Esophagus squamous epithelium (tissue), 5 donors: ENCODE measurements at regions not wholly inside any gene's neighbourhood (a gene's known extent, or its start where the extent isn't known, plus 50 kb on each side); places are given as distances from the start of the nearest gene placed in this dataset.

Source experiments
- DNase-seq: peaks from one replicate; lab custom pipeline; 2025; lab: John Stamatoyannopoulos, UW
- H3K27ac ChIP-seq, 4 donors: fragments of 200-600 bp; sonication (generic); one replicate each; pipeline ENCODE4 v1.5.1; 2016 to 2019; ENCODE audit warnings: mild to moderate bottlenecking in 1 of 4
- H3K27me3 ChIP-seq, 4 donors: fragments of 200-600 bp; sonication (generic); 1 replicate in 3 of 4; 2 replicates in 1 of 4; pipeline versions ENCODE4 v1.5.1 to v1.6.0; 2017 to 2021; ENCODE audit warnings: antibody characterized with exemption in 1 of 4
- H3K36me3 ChIP-seq, 3 donors: fragments of 200-600 bp; sonication (generic); one replicate each; pipeline ENCODE4 v1.5.1; 2016 to 2019
- H3K4me1 ChIP-seq, 3 donors: fragments of 200-600 bp; sonication (generic); one replicate each; pipeline ENCODE4 v1.5.1; 2017 to 2019
- H3K4me3 ChIP-seq, 4 donors: fragments of 200-600 bp; sonication (generic); 1 replicate in 3 of 4; 2 replicates in 1 of 4; pipeline ENCODE4 v1.5.1; 2016 to 2019; ENCODE audit warnings: mild to moderate bottlenecking in 2 of 4, moderate library complexity in 1 of 4
- H3K9me3 ChIP-seq, 3 donors: fragments of 200-600 bp; sonication (generic); one replicate each; pipeline ENCODE4 v1.5.1; 2016 to 2019
- POLR2A ChIP-seq, 4 donors: fragments of 450-650 bp; IDR thresholded peaks; one replicate each; pipeline ENCODE4 v1.6.1; 2017; ENCODE audit warnings: antibody characterized with exemption in 4 of 4, mild to moderate bottlenecking in 4 of 4, moderate library complexity in 3 of 4
- WGBS, 2 donors: methylation state at CpG; one replicate each; pipeline ENCODE4 v1.1.5; 2018; 5-methylcytosine and 5-hydroxymethylcytosine counted together
- intact Hi-C: fragments of 100-400 bp; cut with DNase I; formaldehyde crosslinking; loops from one replicate; pipeline ENCODE4 v1.15.0; 2022
- TF ChIP-seq, protein P1 (sequence below), 6 experiments: fragments of 450-650 bp in 4 of 6; fragments of 200-600 bp in 2 of 6; sonication (generic) in 2 of 6; IDR thresholded peaks; one replicate each; pipeline ENCODE4 v1.5.1; 2016 to 2019; ENCODE audit warnings: antibody characterized with exemption in 6 of 6, mild to moderate bottlenecking in 4 of 6, moderate library complexity in 4 of 6
- donor health status: DM: yes; HTN: yes; CAD: no.

GRCh38 chr5:57655228-57655627 is 172.6 kb upstream of the ACTBL2 start:
- no peak overlapping the region for H3K4me3 ChIP-seq
- H3K9me3 ChIP-seq: no peaks in the 10 kb centered on the region
- no peak for TF ChIP-seq POLR2A (IDR thresholded peaks at IDR 0.05)
- TF ChIP-seq, protein P1, sequence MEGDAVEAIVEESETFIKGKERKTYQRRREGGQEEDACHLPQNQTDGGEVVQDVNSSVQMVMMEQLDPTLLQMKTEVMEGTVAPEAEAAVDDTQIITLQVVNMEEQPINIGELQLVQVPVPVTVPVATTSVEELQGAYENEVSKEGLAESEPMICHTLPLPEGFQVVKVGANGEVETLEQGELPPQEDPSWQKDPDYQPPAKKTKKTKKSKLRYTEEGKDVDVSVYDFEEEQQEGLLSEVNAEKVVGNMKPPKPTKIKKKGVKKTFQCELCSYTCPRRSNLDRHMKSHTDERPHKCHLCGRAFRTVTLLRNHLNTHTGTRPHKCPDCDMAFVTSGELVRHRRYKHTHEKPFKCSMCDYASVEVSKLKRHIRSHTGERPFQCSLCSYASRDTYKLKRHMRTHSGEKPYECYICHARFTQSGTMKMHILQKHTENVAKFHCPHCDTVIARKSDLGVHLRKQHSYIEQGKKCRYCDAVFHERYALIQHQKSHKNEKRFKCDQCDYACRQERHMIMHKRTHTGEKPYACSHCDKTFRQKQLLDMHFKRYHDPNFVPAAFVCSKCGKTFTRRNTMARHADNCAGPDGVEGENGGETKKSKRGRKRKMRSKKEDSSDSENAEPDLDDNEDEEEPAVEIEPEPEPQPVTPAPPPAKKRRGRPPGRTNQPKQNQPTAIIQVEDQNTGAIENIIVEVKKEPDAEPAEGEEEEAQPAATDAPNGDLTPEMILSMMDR (IDR thresholded peaks at IDR 0.05): no peak
- WGBS, 2 donors: 85 to 95% methylated on average over 4 of the region's 4 CpGs
- H3K27ac ChIP-seq: no peak overlapping the region
- intact Hi-C loops: no loop called here
- H3K27me3 ChIP-seq: no peaks in the 10 kb centered on the region
- H3K4me1 ChIP-seq: no peaks in the 10 kb centered on the region
- no peaks in the 10 kb centered on the region for H3K36me3 ChIP-seq
- no peak for DNase-seq

DNA sequence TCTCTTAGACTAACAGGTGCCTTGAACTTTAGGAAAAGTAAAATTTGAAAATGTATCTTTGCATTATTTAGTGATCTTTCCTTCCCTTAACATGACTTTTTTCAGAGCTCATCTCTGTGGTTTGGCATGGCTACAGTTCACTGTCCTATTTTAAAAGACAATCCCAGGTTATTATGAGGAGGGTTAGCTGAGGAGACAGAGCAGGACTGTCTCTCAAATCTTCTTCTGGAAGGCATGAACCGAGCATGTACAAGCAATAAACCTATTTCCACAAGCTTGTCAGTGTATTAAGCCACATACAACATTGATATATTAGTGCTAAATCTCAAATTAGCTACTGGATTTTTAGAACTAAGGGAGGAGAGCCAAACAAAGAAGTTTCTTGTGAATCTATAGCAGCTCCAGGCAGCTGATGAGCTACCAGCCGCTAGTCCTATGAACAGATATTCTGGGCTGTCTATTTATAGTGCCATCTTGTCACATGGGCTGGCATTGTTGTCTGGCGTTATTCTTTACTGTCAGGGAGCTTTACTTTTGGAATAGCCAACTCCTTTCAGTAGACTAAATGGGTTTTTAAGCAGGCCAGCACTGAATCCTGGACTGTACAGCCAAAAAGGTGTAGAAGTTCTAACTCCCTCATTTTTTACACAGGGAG is 171.2 kb upstream of the ACTBL2 start:
- TF ChIP-seq POLR2A (IDR thresholded peaks at IDR 0.05): no peak
- TF ChIP-seq, protein P1 (IDR thresholded peaks at IDR 0.05): no peak
- intact Hi-C loops: no loop called here

GRCh38 chr5:57651127-57651526 is 168.5 kb upstream of the ACTBL2 start:
- Histone ChIP-seq H3K4me3 (no peak overlapping the region), H3K9me3 (no peaks in the 10 kb centered on the region), H3K27ac (no peak overlapping the region), H3K27me3 (no peaks in the 10 kb centered on the region), H3K4me1 (no peaks in the 10 kb centered on the region), H3K36me3 (no peaks in the 10 kb centered on the region)
- intact Hi-C loops: no loop called here
- 100% methylated on average over 1 of the region's 1 CpG for WGBS, 2 donors
- DNase-seq: no peak
- TF ChIP-seq, protein P1 (IDR thresholded peaks at IDR 0.05): no peak
- no peak for TF ChIP-seq POLR2A (IDR thresholded peaks at IDR 0.05)

More for the DNA sequence above, 171.2 kb upstream of the ACTBL2 start:
- no peak for DNase-seq
- Histone ChIP-seq H3K9me3 (no peaks in the 10 kb centered on the region), H3K27ac (no peak overlapping the region), H3K27me3 (no peaks in the 10 kb centered on the region), H3K36me3 (no peaks in the 10 kb centered on the region), H3K4me3 (no peak overlapping the region), H3K4me1 (no peaks in the 10 kb centered on the region)
- WGBS, 2 donors: 44 to 51% methylated on average over 3 of the region's 3 CpGs

- Histone ChIP-seq H3K4me1 (no peaks in the 10 kb centered on the region), H3K27ac (no peak overlapping the region), H3K36me3 (no peaks in the 10 kb centered on the region), H3K4me3 (no peak overlapping the region), H3K9me3 (no peaks in the 10 kb centered on the region), H3K27me3 (no peaks in the 10 kb centered on the region)
- TF ChIP-seq, protein P1 (IDR thresholded peaks at IDR 0.05): peak in 5 of 6 experiments; percentile 56 to 83 (median 60)
- TF ChIP-seq POLR2A (IDR thresholded peaks at IDR 0.05): no peak
- no peak for DNase-seq
- 58 to 59% methylated on average over 4 to 5 of the region's 6 CpGs for WGBS, 2 donors
- intact Hi-C loops: no loop called here
Measured at GRCh38 chr5:57650360-57651069, 167.9 kb upstream of the ACTBL2 start.

DNA sequence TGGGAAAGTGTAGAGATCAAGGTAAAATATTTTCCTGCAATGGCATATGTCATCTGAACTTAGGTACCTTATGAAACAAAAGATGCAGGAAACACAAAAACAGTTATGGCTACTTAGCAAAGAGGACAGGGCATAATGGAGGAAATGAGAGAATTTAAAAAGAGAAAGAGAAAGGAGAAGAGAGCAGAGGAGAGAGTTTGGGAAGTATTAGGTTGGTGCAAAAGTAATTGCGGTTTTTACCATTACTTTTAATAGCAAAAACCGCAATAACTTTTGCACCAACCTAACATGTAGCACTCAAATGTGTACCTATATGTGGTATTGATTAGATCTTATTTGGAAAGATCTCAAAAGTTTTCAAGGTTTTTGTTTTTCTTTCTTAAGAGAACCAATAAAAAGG is 160.1 kb upstream of the ACTBL2 start:
- TF ChIP-seq, protein P1 (IDR thresholded peaks at IDR 0.05): no peak
- TF ChIP-seq POLR2A (IDR thresholded peaks at IDR 0.05): no peak
- H3K27me3 ChIP-seq: no peaks in the 10 kb centered on the region
- H3K4me1 ChIP-seq: no peaks in the 10 kb centered on the region
- DNase-seq: no peak
- H3K27ac ChIP-seq: no peak overlapping the region
- no peak overlapping the region for H3K4me3 ChIP-seq
- 88 to 89% methylated on average over 2 of the region's 2 CpGs for WGBS, 2 donors
- H3K9me3 ChIP-seq: no peaks in the 10 kb centered on the region
- intact Hi-C loops: no loop called here
- H3K36me3 ChIP-seq: no peaks in the 10 kb centered on the region
